ENCODE measurements at regions not wholly inside any gene's neighbourhood (a gene's known extent, or its start where the extent isn't known, plus 50 kb on each side); places are given as distances from the start of the nearest gene placed in this dataset.

DNA sequence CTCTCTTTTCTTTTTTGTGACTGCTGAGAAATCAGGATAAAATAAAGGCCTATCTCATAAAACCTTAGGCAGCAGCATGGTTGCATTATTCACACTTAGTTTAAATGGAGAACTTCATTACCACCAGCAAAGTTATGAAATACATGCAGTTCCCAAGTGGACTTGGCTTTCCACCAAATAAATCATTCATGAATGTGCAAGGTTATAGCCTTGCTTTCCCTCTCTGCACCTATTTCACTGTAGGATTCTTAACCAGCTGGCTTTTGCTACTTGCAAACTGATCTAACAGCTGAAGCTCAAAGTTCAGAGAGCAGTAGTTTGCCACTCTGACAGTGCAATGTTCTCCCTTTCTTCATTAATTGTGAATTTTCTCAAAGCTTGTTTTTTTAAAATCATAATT lies 140.1 kb upstream of the SMIM31 start (continued):
- TF ChIP-seq ZNF354C (tag by site-specific recombination; IDR thresholded peaks at IDR 0.05; ENCODE audit: borderline replicate concordance, low read depth) (no peak), ZNF571 (tag by site-specific recombination; IDR thresholded peaks at IDR 0.05) (no peak)

DNA sequence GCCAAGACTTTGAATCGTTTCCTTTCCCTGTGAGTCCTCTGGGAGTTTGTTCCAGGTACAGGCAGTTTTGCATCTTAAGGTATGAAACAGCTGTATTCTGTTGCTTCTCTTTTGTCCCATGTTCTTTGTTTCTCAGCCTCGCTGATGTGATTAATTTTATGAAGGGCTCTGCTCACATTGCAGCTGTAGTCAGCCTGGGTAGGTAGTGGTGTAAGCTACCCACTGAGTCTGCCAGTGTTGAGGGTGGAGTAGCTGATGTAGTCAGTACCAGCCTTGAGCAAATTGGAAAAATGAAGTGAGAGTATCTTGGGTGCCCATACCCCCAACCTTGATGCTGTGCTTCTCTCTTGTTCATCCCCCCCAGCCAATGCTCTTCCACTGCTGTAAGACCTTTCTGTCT lies 139.6 kb upstream of the SMIM31 start:
- H3K4me1 ChIP-seq (ENCODE audit: control insufficient read depth, insufficient read depth, low read length) = no peaks in the 10 kb centered on the region

DNA sequence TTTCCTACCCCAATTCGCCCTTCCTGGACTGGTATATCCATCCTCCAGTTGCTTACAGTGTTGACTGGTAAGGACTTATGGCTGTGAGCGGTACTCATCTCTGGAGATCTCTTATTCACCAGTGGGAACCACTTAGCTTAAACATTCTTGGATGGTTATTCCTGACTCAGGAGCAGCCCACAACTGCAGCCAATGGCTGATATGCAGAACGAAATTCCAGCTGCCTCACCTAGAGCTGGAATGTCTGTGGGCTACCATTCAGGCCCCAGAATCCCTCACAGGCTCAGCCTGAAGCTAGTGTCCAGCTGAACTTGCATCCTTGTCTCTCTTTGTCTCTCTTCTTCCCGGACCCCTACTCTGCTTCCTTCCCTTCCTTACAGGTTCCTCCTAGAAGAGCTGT lies 138.9 kb upstream of the SMIM31 start:
- CTCF ChIA-PET = interaction anchor here (1.1 kb wide), 1 partner anchor 117 kb away, joined by 6 read pairs; no protein-coding TSS in a partner anchor

More for the DNA sequence above, 139.6 kb upstream of the SMIM31 start:
- CTCF ChIA-PET = no interaction called here
- H3K27ac ChIP-seq (ENCODE audit: extremely low read depth, low read depth, low read length) = no peak overlapping the region
- POLR2A ChIA-PET = no interaction called here
- H3K9me3 ChIP-seq (ENCODE audit: control insufficient read depth, insufficient read depth, low read depth, low read length) = no peaks in the 10 kb centered on the region
- H3K36me3 ChIP-seq (ENCODE audit: control insufficient read depth in 2 of 2, insufficient read depth in 1 of 2, low read length in 2 of 2) = no peaks in the 10 kb centered on the region
- H3K4me3 ChIP-seq (ENCODE audit: low read depth, low read length) = no peak overlapping the region
- no peak for TF ChIP-seq ZFP3 (tag by site-specific recombination; IDR thresholded peaks at IDR 0.05; ENCODE audit: low read depth)
- TF ChIP-seq ZNF366 (tag by site-specific recombination; conservative IDR thresholded peaks at IDR 0.05) = no peak
- TF ChIP-seq, protein P1, sequence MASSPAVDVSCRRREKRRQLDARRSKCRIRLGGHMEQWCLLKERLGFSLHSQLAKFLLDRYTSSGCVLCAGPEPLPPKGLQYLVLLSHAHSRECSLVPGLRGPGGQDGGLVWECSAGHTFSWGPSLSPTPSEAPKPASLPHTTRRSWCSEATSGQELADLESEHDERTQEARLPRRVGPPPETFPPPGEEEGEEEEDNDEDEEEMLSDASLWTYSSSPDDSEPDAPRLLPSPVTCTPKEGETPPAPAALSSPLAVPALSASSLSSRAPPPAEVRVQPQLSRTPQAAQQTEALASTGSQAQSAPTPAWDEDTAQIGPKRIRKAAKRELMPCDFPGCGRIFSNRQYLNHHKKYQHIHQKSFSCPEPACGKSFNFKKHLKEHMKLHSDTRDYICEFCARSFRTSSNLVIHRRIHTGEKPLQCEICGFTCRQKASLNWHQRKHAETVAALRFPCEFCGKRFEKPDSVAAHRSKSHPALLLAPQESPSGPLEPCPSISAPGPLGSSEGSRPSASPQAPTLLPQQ (tag by site-specific recombination; IDR thresholded peaks at IDR 0.05) = no peak
- no peak for TF ChIP-seq ZNF311 (tag by site-specific recombination; IDR thresholded peaks at IDR 0.05; ENCODE audit: borderline replicate concordance)
- TF ChIP-seq, protein P2, sequence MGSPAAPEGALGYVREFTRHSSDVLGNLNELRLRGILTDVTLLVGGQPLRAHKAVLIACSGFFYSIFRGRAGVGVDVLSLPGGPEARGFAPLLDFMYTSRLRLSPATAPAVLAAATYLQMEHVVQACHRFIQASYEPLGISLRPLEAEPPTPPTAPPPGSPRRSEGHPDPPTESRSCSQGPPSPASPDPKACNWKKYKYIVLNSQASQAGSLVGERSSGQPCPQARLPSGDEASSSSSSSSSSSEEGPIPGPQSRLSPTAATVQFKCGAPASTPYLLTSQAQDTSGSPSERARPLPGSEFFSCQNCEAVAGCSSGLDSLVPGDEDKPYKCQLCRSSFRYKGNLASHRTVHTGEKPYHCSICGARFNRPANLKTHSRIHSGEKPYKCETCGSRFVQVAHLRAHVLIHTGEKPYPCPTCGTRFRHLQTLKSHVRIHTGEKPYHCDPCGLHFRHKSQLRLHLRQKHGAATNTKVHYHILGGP (tag by site-specific recombination; IDR thresholded peaks at IDR 0.05) = no peak
- TF ChIP-seq ZNF16 (tag by site-specific recombination; IDR thresholded peaks at IDR 0.05; ENCODE audit: low read depth) = no peak
- no peak for TF ChIP-seq EGR2 (tag by site-specific recombination; IDR thresholded peaks at IDR 0.05; ENCODE audit: low read depth)
- no peak for TF ChIP-seq ZNF621 (tag by site-specific recombination; IDR thresholded peaks at IDR 0.05)

DNA sequence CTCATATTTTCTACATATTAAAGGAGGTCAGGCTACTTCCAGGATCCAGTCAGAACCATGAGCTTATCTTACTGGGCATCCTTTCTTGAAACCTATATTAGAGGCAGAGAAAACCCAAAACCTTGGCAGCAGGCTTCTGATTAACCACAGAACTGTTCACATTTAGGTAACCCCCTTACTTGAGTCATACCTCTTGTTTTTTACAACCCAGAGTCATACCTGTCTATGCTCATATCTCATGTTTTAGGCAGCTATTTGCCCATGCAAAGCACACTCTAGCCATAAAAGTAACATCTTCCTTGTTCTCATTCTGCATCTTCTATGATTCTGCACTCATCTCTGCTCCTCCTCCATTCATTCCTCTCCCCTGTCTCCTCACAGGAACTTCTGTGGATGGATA lies 138.0 kb upstream of the SMIM31 start:
- CTCF ChIA-PET = interaction anchor here (1.1 kb wide), 1 partner anchor 116 kb away, joined by 6 read pairs; no protein-coding TSS in a partner anchor
- H3K36me3 ChIP-seq (ENCODE audit: control insufficient read depth in 2 of 2, insufficient read depth in 1 of 2, low read length in 2 of 2) = no peaks in the 10 kb centered on the region
- H3K9me3 ChIP-seq (ENCODE audit: control insufficient read depth, insufficient read depth, low read depth, low read length) = no peaks in the 10 kb centered on the region
- TF ChIP-seq, protein P3, sequence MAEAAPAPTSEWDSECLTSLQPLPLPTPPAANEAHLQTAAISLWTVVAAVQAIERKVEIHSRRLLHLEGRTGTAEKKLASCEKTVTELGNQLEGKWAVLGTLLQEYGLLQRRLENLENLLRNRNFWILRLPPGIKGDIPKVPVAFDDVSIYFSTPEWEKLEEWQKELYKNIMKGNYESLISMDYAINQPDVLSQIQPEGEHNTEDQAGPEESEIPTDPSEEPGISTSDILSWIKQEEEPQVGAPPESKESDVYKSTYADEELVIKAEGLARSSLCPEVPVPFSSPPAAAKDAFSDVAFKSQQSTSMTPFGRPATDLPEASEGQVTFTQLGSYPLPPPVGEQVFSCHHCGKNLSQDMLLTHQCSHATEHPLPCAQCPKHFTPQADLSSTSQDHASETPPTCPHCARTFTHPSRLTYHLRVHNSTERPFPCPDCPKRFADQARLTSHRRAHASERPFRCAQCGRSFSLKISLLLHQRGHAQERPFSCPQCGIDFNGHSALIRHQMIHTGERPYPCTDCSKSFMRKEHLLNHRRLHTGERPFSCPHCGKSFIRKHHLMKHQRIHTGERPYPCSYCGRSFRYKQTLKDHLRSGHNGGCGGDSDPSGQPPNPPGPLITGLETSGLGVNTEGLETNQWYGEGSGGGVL (tag by site-specific recombination; IDR thresholded peaks at IDR 0.05) = no peak
- no peak for TF ChIP-seq KLF7 (tag by site-specific recombination; IDR thresholded peaks at IDR 0.05; ENCODE audit: borderline replicate concordance)
- no peak for TF ChIP-seq KLF8 (tag by site-specific recombination; IDR thresholded peaks at IDR 0.05)
- no peak for TF ChIP-seq ZNF19 (tag by site-specific recombination; IDR thresholded peaks at IDR 0.05; ENCODE audit: low read depth)
- TF ChIP-seq ZSCAN23 (tag by site-specific recombination; IDR thresholded peaks at IDR 0.05) = no peak
- no peak for TF ChIP-seq PRDM1 (tag by site-specific recombination; IDR thresholded peaks at IDR 0.05)
- no peak for TF ChIP-seq KLF16 (tag by site-specific recombination; IDR thresholded peaks at IDR 0.05)
- TF ChIP-seq ZNF629 (tag by site-specific recombination; IDR thresholded peaks at IDR 0.05) = no peak
- no peak for TF ChIP-seq ZNF558 (tag by site-specific recombination; IDR thresholded peaks at IDR 0.05)
- no peak for TF ChIP-seq SCRT2 (tag by site-specific recombination; IDR thresholded peaks at IDR 0.05)
- TF ChIP-seq BCL11A (tag by site-specific recombination; IDR thresholded peaks at IDR 0.05; ENCODE audit: low read depth) = no peak
- POLR2A ChIA-PET = no interaction called here
- H3K4me3 ChIP-seq (ENCODE audit: low read depth, low read length) = no peak overlapping the region
- no peaks in the 10 kb centered on the region for H3K4me1 ChIP-seq (ENCODE audit: control insufficient read depth, insufficient read depth, low read length)
- no peak overlapping the region for H3K27ac ChIP-seq (ENCODE audit: extremely low read depth, low read depth, low read length)

More for the DNA sequence above, 138.9 kb upstream of the SMIM31 start:
- H3K36me3 ChIP-seq (ENCODE audit: control insufficient read depth in 2 of 2, insufficient read depth in 1 of 2, low read length in 2 of 2) = no peaks in the 10 kb centered on the region
- no peaks in the 10 kb centered on the region for H3K4me1 ChIP-seq (ENCODE audit: control insufficient read depth, insufficient read depth, low read length)
- no peak overlapping the region for H3K4me3 ChIP-seq (ENCODE audit: low read depth, low read length)
- POLR2A ChIA-PET = no interaction called here
- TF ChIP-seq, protein P4, sequence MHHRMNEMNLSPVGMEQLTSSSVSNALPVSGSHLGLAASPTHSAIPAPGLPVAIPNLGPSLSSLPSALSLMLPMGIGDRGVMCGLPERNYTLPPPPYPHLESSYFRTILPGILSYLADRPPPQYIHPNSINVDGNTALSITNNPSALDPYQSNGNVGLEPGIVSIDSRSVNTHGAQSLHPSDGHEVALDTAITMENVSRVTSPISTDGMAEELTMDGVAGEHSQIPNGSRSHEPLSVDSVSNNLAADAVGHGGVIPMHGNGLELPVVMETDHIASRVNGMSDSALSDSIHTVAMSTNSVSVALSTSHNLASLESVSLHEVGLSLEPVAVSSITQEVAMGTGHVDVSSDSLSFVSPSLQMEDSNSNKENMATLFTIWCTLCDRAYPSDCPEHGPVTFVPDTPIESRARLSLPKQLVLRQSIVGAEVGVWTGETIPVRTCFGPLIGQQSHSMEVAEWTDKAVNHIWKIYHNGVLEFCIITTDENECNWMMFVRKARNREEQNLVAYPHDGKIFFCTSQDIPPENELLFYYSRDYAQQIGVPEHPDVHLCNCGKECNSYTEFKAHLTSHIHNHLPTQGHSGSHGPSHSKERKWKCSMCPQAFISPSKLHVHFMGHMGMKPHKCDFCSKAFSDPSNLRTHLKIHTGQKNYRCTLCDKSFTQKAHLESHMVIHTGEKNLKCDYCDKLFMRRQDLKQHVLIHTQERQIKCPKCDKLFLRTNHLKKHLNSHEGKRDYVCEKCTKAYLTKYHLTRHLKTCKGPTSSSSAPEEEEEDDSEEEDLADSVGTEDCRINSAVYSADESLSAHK (tag by site-specific recombination; IDR thresholded peaks at IDR 0.05) = no peak
- TF ChIP-seq ZNF184 (tag by site-specific recombination; IDR thresholded peaks at IDR 0.05) (no peak), ZNF138 (tag by site-specific recombination; IDR thresholded peaks at IDR 0.05; ENCODE audit: borderline replicate concordance) (no peak)
- no peaks in the 10 kb centered on the region for H3K9me3 ChIP-seq (ENCODE audit: control insufficient read depth, insufficient read depth, low read depth, low read length)
- no peak overlapping the region for H3K27ac ChIP-seq (ENCODE audit: extremely low read depth, low read depth, low read length)
